Panc1 (cell line): ENCODE measurements at regions not wholly inside any gene's neighbourhood (a gene's known extent, or its start where the extent isn't known, plus 50 kb on each side); places are given as distances from the start of the nearest gene placed in this dataset.

Source experiments
- ATAC-seq: fragments of 200-7000 bp; cut with Tn5 transposase; 2 replicates; pipeline ENCODE4 v1.9.1; 2020; ENCODE audit warnings: mild to moderate bottlenecking, moderate library complexity
- BruUV-seq: library from RNA; stranded (reverse); fragments of 400-500 nt; replicated peaks from 2 replicates; lab custom pipeline; 2021; lab: Mats Ljungman, UMichigan
- CTCF ChIA-PET: fragments of 300-600 bp; sonication (Branson Sonifier 250); formaldehyde crosslinking; loops from one replicate; lab custom pipeline; 2022; ENCODE audit warnings: antibody characterized with exemption; lab: Charles Lee
- POLR2A ChIA-PET: fragments of 300-600 bp; sonication (Branson Sonifier 250); formaldehyde crosslinking; loops from one replicate; lab custom pipeline; 2022; ENCODE audit warnings: antibody characterized with exemption; lab: Charles Lee
- DNase-seq: peaks from one replicate; pipeline ENCODE4 v3.0.0-alpha.2; 2010; ENCODE audit warnings: low read depth, low spot score
- H3K27ac ChIP-seq: 2 replicates; pipeline ENCODE4 v1.5.1; 2011; ENCODE audit warnings: mild to moderate bottlenecking, low read length, inconsistent platforms
- H3K27me3 ChIP-seq: fragments of 200-500 bp; sonication (Bioruptor generic); 2 replicates; pipeline ENCODE4 v1.6.0; 2014; ENCODE audit warnings: low read length, inconsistent platforms; ENCODE audit not compliant: control insufficient read depth, insufficient read depth
- H3K36me3 ChIP-seq: fragments of 200-500 bp; sonication (Bioruptor generic); 2 replicates; pipeline ENCODE4 v1.5.1; 2014; ENCODE audit warnings: inconsistent platforms, mild to moderate bottlenecking, low read length, moderate library complexity; ENCODE audit not compliant: control insufficient read depth, insufficient read depth
- H3K4me1 ChIP-seq: 2 replicates; pipeline ENCODE4 v1.5.1; 2011; ENCODE audit warnings: inconsistent platforms, mild to moderate bottlenecking, low read length, moderate library complexity; ENCODE audit not compliant: control insufficient read depth, insufficient read depth
- H3K4me3 ChIP-seq, 2 experiments: 2 replicates each; pipeline ENCODE4 v1.5.1; 2011 to 2012; ENCODE audit warnings: low read depth in 2 of 2, low read length in 2 of 2, mild to moderate bottlenecking in 2 of 2, inconsistent platforms in 1 of 2, moderate library complexity in 1 of 2
- H3K9me3 ChIP-seq: fragments of 200-500 bp; sonication (Bioruptor generic); 2 replicates; pipeline ENCODE4 v1.5.1; 2014; ENCODE audit warnings: low read depth, mild to moderate bottlenecking, inconsistent platforms, low read length, moderate library complexity; ENCODE audit not compliant: control insufficient read depth, insufficient read depth
- POLR2AphosphoS5 ChIP-seq: IDR thresholded peaks from 2 replicates; pipeline ENCODE4 v1.6.1; 2012; ENCODE audit warnings: mild to moderate bottlenecking, low read depth, low read length, moderate library complexity
- SIN3A ChIP-seq: IDR thresholded peaks from 2 replicates; pipeline ENCODE4 v1.6.1; 2012; ENCODE audit warnings: low read depth, mild to moderate bottlenecking, low read length, moderate library complexity, borderline replicate concordance; ENCODE audit not compliant: insufficient read depth
- TCF7L2 ChIP-seq: IDR thresholded peaks from 2 replicates; pipeline ENCODE4 v1.6.1; 2011; ENCODE audit warnings: mild to moderate bottlenecking, low read depth, low read length, inconsistent platforms
- in situ Hi-C: cut with HindIII; loops from 2 replicates; pipeline ENCODE4 v1.10.0; 2016; ENCODE audit warnings: low sequenced_read_pairs, low pct_unique_long_range_greater_than_20kb
- intact Hi-C: fragments of 100-400 bp; cut with micrococcal nuclease; formaldehyde crosslinking; loops from one replicate; pipeline ENCODE4 v1.10.0; 2022; ENCODE audit not compliant: unreplicated experiment
- TF ChIP-seq, protein P1 (sequence below), 2 experiments: IDR thresholded peaks; 2 replicates each; pipeline ENCODE4 v1.6.1; 2011 to 2012; ENCODE audit warnings: low read depth in 2 of 2, control low read depth in 1 of 2, low read length in 1 of 2, mild to moderate bottlenecking in 1 of 2, moderate library complexity in 1 of 2; ENCODE audit not compliant: insufficient read depth in 1 of 2
- TF ChIP-seq, protein P2 (sequence below): fragments of 450-650 bp; IDR thresholded peaks from 2 replicates; pipeline ENCODE4 v1.5.1; 2017; ENCODE audit warnings: mild to moderate bottlenecking

DNA sequence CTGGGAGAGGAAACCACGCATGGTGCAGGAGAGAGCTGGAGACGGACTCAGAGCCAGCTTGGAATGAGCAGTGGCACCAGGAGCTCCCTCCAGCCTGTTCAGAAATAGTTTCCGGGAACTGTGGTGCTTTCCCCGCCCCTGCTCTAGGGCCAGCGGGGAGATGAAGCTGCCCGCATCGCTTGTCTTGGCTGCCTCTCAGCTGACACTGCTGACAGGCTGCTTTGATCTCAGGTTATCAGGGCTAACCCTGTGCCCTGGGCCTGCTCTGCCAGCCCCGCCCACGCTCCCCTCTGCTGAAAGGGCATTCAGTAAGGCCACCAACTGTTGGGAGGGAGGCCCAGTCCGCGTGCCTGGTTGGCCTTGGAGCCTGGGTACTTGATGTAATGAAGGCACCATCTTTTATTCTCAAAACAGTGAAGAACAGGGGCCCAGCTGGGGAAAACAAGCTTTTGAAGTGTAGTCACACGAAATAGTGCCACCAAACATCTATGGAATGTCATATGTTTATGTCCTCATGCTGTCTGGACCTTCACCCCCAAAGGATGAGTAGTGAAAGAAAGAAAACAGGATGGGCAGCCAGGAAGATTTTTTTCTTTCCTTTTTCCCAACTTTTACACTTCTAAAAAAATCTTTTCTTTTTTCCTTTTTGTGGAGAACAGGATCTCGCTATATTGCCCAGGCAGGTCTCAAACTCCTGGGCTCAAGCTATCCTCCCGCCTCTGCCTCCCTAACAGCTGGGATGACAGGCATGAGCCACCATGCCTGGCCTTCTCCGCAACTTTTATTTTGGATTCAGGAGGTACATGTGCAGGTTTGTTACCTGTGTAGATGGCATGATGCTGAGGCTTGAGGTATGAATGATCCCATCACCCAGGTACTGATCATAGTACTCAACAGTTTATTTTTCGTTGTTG lies 115.9 kb upstream of the TBX3 start:
- Histone ChIP-seq H3K9me3 (no peaks in the 10 kb centered on the region), H3K4me3 (no peak overlapping the region), H3K27me3 (no peaks in the 10 kb centered on the region), H3K4me1 (no peaks in the 10 kb centered on the region), H3K36me3 (no peaks in the 10 kb centered on the region), H3K27ac (no peak overlapping the region)
- ATAC-seq, result no peak
- DNase-seq, result no peak
- ChIA-PET POLR2A (no interaction called here), CTCF (no interaction called here)
- no peak for TF ChIP-seq SIN3A
- TF ChIP-seq TCF7L2, result no peak
- no peak for TF ChIP-seq POLR2AphosphoS5
- TF ChIP-seq, protein P1, sequence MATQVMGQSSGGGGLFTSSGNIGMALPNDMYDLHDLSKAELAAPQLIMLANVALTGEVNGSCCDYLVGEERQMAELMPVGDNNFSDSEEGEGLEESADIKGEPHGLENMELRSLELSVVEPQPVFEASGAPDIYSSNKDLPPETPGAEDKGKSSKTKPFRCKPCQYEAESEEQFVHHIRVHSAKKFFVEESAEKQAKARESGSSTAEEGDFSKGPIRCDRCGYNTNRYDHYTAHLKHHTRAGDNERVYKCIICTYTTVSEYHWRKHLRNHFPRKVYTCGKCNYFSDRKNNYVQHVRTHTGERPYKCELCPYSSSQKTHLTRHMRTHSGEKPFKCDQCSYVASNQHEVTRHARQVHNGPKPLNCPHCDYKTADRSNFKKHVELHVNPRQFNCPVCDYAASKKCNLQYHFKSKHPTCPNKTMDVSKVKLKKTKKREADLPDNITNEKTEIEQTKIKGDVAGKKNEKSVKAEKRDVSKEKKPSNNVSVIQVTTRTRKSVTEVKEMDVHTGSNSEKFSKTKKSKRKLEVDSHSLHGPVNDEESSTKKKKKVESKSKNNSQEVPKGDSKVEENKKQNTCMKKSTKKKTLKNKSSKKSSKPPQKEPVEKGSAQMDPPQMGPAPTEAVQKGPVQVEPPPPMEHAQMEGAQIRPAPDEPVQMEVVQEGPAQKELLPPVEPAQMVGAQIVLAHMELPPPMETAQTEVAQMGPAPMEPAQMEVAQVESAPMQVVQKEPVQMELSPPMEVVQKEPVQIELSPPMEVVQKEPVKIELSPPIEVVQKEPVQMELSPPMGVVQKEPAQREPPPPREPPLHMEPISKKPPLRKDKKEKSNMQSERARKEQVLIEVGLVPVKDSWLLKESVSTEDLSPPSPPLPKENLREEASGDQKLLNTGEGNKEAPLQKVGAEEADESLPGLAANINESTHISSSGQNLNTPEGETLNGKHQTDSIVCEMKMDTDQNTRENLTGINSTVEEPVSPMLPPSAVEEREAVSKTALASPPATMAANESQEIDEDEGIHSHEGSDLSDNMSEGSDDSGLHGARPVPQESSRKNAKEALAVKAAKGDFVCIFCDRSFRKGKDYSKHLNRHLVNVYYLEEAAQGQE (IDR thresholded peaks at IDR 0.05; ENCODE audit: insufficient read depth in 1 of 2, low read depth in 2 of 2, low read length in 1 of 2), result no peak
- TF ChIP-seq, protein P2, sequence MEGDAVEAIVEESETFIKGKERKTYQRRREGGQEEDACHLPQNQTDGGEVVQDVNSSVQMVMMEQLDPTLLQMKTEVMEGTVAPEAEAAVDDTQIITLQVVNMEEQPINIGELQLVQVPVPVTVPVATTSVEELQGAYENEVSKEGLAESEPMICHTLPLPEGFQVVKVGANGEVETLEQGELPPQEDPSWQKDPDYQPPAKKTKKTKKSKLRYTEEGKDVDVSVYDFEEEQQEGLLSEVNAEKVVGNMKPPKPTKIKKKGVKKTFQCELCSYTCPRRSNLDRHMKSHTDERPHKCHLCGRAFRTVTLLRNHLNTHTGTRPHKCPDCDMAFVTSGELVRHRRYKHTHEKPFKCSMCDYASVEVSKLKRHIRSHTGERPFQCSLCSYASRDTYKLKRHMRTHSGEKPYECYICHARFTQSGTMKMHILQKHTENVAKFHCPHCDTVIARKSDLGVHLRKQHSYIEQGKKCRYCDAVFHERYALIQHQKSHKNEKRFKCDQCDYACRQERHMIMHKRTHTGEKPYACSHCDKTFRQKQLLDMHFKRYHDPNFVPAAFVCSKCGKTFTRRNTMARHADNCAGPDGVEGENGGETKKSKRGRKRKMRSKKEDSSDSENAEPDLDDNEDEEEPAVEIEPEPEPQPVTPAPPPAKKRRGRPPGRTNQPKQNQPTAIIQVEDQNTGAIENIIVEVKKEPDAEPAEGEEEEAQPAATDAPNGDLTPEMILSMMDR, result no peak
- no TSS peak for BruUV-seq
- intact Hi-C loops (no loop called here), in situ Hi-C loops (no loop called here)

DNA sequence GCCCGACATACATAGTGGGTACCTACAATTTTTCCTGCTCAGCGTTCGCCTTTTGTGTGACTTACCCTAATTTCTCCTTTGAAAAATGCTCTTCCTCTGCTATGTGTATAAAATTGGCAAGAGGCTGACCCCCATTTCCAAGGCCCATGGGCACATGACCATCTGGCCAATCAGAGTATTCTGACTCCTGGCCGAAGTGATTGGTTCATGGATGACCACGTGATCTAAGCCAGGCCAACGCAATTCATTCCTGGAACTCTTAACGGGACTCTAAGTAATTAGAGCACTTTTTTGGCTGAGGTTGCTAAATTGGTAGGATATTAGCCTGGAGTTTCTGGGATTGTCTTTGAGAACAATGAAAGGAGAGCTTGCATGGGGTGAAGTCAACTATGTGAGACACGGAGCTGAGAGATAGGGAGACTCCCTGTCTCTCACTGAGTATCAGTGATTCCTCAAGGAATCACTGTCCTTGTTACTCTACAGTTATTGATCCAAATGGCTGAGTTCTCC lies 110.1 kb upstream of the TBX3 start:
- ChIA-PET POLR2A (no interaction called here), CTCF (no interaction called here)
- TF ChIP-seq SIN3A (no peak), TCF7L2 (no peak), POLR2AphosphoS5 (no peak)
- TF ChIP-seq, protein P2, result no peak
- TF ChIP-seq, protein P1 (IDR thresholded peaks at IDR 0.05; ENCODE audit: insufficient read depth in 1 of 2, low read depth in 2 of 2, low read length in 1 of 2), result no peak
- H3K4me3 ChIP-seq, result no peak overlapping the region
- H3K4me1 ChIP-seq, result no peaks in the 10 kb centered on the region
- in situ Hi-C loops, result no loop called here
- no TSS peak for BruUV-seq
- DNase-seq (no peak), ATAC-seq (no peak)
- no peaks in the 10 kb centered on the region for H3K27me3 ChIP-seq
- no peaks in the 10 kb centered on the region for H3K9me3 ChIP-seq
- intact Hi-C loops, result no loop called here
- no peaks in the 10 kb centered on the region for H3K36me3 ChIP-seq
- H3K27ac ChIP-seq, result no peak overlapping the region
